A673 (cell line): ENCODE measurements at regions not wholly inside any gene's neighbourhood (a gene's known extent, or its start where the extent isn't known, plus 50 kb on each side); places are given as distances from the start of the nearest gene placed in this dataset.

Experiments
- BruUV-seq: library from RNA; stranded (reverse); fragments of 400-500 nt; replicated peaks from 2 replicates; lab custom pipeline; 2021; lab: Mats Ljungman, UMichigan
- CTCF ChIA-PET: fragments of 300-600 bp; sonication (Branson Sonifier 250); formaldehyde crosslinking; loops from one replicate; lab custom pipeline; 2022; ENCODE audit warnings: antibody characterized with exemption; lab: Charles Lee
- POLR2A ChIA-PET: fragments of 300-600 bp; sonication (Branson Sonifier 250); formaldehyde crosslinking; loops from one replicate; lab custom pipeline; 2022; ENCODE audit warnings: antibody characterized with exemption; ENCODE audit not compliant: low non-redundant PET; lab: Charles Lee
- DNase-seq: peaks from one replicate; pipeline ENCODE4 v3.0.0-alpha.2; 2015; ENCODE audit warnings: low spot score
- H3K27ac ChIP-seq: fragments of 200-600 bp; sonication (generic); 2 replicates; pipeline ENCODE4 v1.5.1; 2016; ENCODE audit warnings: mixed run types, low read depth, mild to moderate bottlenecking, mixed read lengths, antibody characterized with exemption, low read length; ENCODE audit not compliant: poor library complexity, severe bottlenecking
- H3K27me3 ChIP-seq: fragments of 200-600 bp; sonication (generic); replicated peaks from 2 replicates; pipeline ENCODE4 v1.6.1; 2017; ENCODE audit warnings: mixed run types, low read depth, mild to moderate bottlenecking, mixed read lengths, antibody characterized with exemption, low read length; ENCODE audit not compliant: insufficient read depth, poor library complexity
- H3K36me3 ChIP-seq: fragments of 200-600 bp; sonication (generic); 2 replicates; pipeline ENCODE4 v1.6.1; 2016; ENCODE audit warnings: mixed run types, mild to moderate bottlenecking, mixed read lengths, antibody characterized with exemption, low read length; ENCODE audit not compliant: insufficient read depth, poor library complexity, severe bottlenecking
- H3K4me1 ChIP-seq: fragments of 200-600 bp; sonication (generic); 2 replicates; pipeline ENCODE4 v1.6.1; 2017; ENCODE audit warnings: mixed run types, mild to moderate bottlenecking, mixed read lengths, antibody characterized with exemption, low read length; ENCODE audit not compliant: insufficient read depth, poor library complexity, severe bottlenecking
- H3K4me3 ChIP-seq: fragments of 200-600 bp; sonication (generic); 2 replicates; pipeline ENCODE4 v1.5.1; 2016; ENCODE audit warnings: low read depth, mixed run types, mild to moderate bottlenecking, mixed read lengths, low read length; ENCODE audit not compliant: poor library complexity, severe bottlenecking
- H3K9me3 ChIP-seq: fragments of 200-600 bp; sonication (generic); 2 replicates; pipeline ENCODE4 v1.6.1; 2016; ENCODE audit warnings: mixed run types, low read depth, mild to moderate bottlenecking, mixed read lengths, antibody characterized with exemption, low read length; ENCODE audit not compliant: poor library complexity, severe bottlenecking
- CTCF ChIP-seq: fragments of 300-800, 200-600 bp; sonication (generic); conservative IDR thresholded peaks from 2 replicates; pipeline ENCODE4 v1.5.1; 2017; ENCODE audit warnings: low read depth, mild to moderate bottlenecking, antibody characterized with exemption, low read length, moderate library complexity, mixed read lengths
- EZH2 ChIP-seq: fragments of 200-600 bp; sonication (generic); IDR thresholded peaks from 2 replicates; pipeline ENCODE4 v1.6.1; 2017; ENCODE audit warnings: borderline replicate concordance, low read depth, mild to moderate bottlenecking, mixed read lengths, antibody characterized with exemption, low read length; ENCODE audit not compliant: poor library complexity, severe bottlenecking
- intact Hi-C: fragments of 100-400 bp; cut with micrococcal nuclease; formaldehyde crosslinking; loops from one replicate; pipeline ENCODE4 v1.10.0; 2022; ENCODE audit not compliant: unreplicated experiment

GRCh38 chr3:82201316-82201715, 439.9 kb upstream of the GBE1 start:
- Histone ChIP-seq H3K4me1 (no peaks in the 10 kb centered on the region), H3K27me3 (no peaks in the 10 kb centered on the region), H3K4me3 (no peak overlapping the region), H3K27ac (no peak overlapping the region), H3K36me3 (no peaks in the 10 kb centered on the region), H3K9me3 (no peaks in the 10 kb centered on the region)
- TF ChIP-seq EZH2: no peak
- no peak for TF ChIP-seq CTCF
- DNase-seq: no peak
- intact Hi-C loops: no loop called here
- no TSS peak for BruUV-seq
- ChIA-PET CTCF (no interaction called here), POLR2A (no interaction called here)

- TF ChIP-seq CTCF (no peak), EZH2 (no peak)
- POLR2A ChIA-PET: no interaction called here
Observed at GRCh38 chr3:82198009-82198408, 436.6 kb upstream of the GBE1 start.

GRCh38 chr3:82196645-82197044, 435.2 kb upstream of the GBE1 start:
- no peak for DNase-seq
- H3K9me3 ChIP-seq: no peaks in the 10 kb centered on the region
- no TSS peak for BruUV-seq
- ChIA-PET CTCF (no interaction called here), POLR2A (no interaction called here)
- no peak for TF ChIP-seq EZH2
- no peak overlapping the region for H3K4me3 ChIP-seq
- H3K27me3 ChIP-seq: no peaks in the 10 kb centered on the region
- H3K4me1 ChIP-seq: no peaks in the 10 kb centered on the region
- H3K36me3 ChIP-seq: no peaks in the 10 kb centered on the region
- H3K27ac ChIP-seq: no peak overlapping the region
- intact Hi-C loops: no loop called here

More at GRCh38 chr3:82198009-82198408, 436.6 kb upstream of the GBE1 start:
- Histone ChIP-seq H3K4me3 (no peak overlapping the region), H3K27ac (no peak overlapping the region), H3K4me1 (no peaks in the 10 kb centered on the region), H3K27me3 (no peaks in the 10 kb centered on the region), H3K9me3 (no peaks in the 10 kb centered on the region), H3K36me3 (no peaks in the 10 kb centered on the region)
- no TSS peak for BruUV-seq
- DNase-seq: no peak
- intact Hi-C loops: no loop called here
- CTCF ChIA-PET: no interaction called here

- POLR2A ChIA-PET: no interaction called here
- no peaks in the 10 kb centered on the region for H3K27me3 ChIP-seq
- TF ChIP-seq CTCF: no peak
- TF ChIP-seq EZH2: no peak
- no peak overlapping the region for H3K27ac ChIP-seq
- CTCF ChIA-PET: no interaction called here
- no TSS peak for BruUV-seq
- H3K4me3 ChIP-seq: no peak overlapping the region
- intact Hi-C loops: no loop called here
- H3K36me3 ChIP-seq: no peaks in the 10 kb centered on the region
- H3K9me3 ChIP-seq: no peaks in the 10 kb centered on the region
- DNase-seq: no peak
- H3K4me1 ChIP-seq: no peaks in the 10 kb centered on the region
Observed at GRCh38 chr3:82194870-82195269, 433.4 kb upstream of the GBE1 start.
